ENCODE measurements at regions not wholly inside any gene's neighbourhood (a gene's known extent, or its start where the extent isn't known, plus 50 kb on each side); places are given as distances from the start of the nearest gene placed in this dataset.
A peak's percentile ranks its signal among the peaks of the same experiment; 100 is the strongest.
"Not testable (repeated sequence)": the region's sequence is repeated elsewhere in the genome, so short reads cannot be mapped to it uniquely, and the experiment has no call there.

- no peak for DNase-seq (ENCODE audit: low spot score)
Observed at GRCh38 chr22:27253108-27253902, 548.3 kb downstream of the MN1 start.

GRCh38 chr22:27254063-27254462 is 547.5 kb downstream of the MN1 start:
- DNase-seq (ENCODE audit: low spot score): not testable (repeated sequence)

- no peak for DNase-seq (ENCODE audit: low spot score)
Observed at GRCh38 chr22:27255580-27255979, 546.0 kb downstream of the MN1 start.

DNA sequence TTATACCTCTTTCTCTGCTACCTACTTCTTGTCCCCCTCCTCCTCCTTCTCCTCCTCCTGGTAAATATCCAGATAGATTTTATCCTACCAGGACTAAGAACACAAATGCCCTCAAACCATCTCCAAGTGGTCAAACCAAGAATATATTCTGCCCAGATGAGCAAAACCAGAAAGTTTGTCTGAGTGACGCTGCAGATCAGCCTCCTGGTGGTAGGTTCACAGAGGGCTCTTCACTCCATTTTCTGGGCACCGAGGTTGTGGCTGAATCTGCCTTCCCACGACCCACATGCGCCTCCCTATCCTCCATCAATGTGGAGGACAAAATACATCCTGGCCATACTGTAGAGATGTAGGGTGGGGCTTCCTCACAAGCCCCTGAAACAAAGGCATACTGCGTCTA is 543.6 kb downstream of the MN1 start:
- DNase-seq (ENCODE audit: low spot score): no peak

DNA sequence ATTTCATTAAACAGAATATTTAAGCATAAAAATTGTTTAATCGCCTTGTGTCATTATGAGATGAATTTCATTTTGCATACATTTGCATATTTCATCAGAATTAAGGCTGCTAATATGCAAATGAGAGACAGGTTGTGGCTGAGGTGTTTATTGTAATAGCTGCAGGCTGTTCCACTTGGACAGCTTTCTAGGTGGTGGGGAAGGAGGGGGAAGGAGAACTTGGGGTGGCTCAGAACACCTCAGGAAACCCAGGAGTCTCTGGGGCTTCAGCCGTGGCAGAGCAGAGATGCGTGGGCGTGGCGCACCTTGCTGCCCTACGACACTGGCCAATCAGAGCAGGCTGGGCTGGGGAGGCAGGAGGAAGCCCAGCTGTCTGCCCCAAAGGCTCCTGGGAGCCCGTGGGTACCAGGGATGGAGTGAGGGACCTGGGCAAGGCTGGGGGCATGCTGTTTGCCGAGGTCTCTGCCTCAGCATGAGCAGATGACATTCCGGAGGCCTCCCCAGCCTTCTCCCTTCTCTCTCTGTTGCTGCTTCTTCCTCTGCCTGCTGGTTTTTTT is 542.9 kb downstream of the MN1 start:
- DNase-seq (ENCODE audit: low spot score): no peak

DNA sequence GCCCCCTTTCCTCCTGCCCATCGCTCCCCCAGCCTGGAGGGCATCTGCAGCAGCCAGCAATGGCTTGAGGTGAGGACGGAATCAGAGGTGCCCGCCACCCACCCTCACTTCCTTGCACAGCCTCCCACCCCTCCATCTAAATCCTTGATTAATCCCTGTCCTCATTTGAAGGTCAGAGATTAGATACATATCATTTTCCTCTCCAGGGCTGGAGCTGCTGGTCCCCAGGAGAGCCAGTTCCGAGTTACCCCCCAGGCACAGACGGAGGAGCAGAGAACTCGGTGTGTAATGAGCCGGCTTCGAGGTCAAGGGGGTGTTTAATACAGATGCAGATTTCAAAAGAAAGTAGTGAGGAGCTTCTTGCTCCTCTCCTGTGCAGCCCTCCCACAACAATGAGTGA is 542.1 kb downstream of the MN1 start:
- no peak for DNase-seq (ENCODE audit: low spot score)

DNA sequence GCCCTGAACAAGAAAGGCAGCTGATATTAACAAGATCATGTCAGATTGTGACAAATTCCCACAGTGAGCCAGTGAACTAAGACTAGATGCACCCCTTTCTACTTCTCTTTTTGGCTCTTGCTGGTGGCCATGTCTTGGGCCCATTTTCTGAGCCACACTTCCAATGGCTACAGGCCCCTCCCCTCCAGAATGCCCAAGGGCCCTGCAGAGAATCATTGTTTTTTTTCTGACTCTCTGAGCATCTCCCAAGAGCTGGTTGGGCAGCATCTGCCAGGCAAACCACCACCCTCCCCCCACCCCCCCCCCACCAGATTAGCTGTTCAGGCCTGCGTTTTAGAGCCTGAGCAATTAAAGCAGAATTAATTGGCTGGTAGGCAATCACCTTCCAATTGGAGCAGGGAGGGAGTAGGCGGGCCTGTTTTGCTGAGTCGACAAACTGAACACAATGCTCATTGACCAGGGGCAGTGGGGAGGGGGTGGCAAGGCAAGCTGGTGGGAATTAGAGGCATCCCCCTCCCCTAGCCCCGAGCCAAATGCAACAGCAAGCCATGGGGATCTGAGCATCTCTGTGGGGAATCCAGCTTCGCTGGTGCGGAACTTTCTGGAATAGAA is 541.4 kb downstream of the MN1 start:
- no peak for DNase-seq (ENCODE audit: low spot score)

- DNase-seq (ENCODE audit: low spot score): no peak
Observed at GRCh38 chr22:27262361-27262760, 539.2 kb downstream of the MN1 start.

- no peak for DNase-seq (ENCODE audit: low spot score)
Observed at GRCh38 chr22:27264184-27264583, 537.4 kb downstream of the MN1 start.

- DNase-seq (ENCODE audit: low spot score): no peak
Observed at GRCh38 chr22:27267145-27267544, 534.4 kb downstream of the MN1 start.

DNA sequence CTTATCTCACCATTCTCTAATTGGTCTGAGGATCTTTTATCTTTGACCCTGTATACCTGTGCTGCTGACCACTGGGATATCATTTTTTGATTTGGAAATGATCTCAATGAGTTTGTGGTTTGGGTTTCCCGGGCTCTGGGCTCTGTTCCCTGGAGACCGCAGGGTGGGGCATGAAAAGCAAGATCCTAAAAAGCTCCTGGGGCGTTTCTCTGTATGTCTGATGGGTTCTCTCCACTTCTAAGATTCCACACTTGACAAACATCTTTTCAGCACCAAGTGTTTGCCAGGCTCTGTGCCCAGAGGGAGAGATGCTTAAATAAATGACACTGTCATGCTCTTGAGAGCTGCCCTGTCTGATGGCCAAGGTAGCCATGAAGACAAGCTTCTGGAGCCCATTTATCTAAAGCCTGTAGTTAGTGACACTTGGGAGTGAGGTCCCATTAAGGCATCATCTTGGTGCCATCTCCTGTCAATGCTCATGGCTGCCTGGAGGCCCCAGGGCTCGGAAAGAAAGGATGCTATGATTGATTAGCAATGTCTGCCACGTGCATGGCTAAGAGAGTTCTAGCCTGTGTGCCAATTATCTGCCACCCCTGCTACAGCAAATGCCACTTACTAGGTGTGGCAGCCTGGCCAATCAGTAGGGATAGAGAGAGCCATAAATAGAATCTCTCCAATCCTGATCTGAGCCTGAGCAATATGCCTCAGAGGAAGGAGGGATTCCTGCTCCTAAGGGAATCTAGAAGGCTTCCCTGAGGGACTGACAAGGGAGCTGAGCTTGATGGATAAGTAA is 531.6 kb downstream of the MN1 start:
- DNase-seq (ENCODE audit: low spot score): no peak

DNA sequence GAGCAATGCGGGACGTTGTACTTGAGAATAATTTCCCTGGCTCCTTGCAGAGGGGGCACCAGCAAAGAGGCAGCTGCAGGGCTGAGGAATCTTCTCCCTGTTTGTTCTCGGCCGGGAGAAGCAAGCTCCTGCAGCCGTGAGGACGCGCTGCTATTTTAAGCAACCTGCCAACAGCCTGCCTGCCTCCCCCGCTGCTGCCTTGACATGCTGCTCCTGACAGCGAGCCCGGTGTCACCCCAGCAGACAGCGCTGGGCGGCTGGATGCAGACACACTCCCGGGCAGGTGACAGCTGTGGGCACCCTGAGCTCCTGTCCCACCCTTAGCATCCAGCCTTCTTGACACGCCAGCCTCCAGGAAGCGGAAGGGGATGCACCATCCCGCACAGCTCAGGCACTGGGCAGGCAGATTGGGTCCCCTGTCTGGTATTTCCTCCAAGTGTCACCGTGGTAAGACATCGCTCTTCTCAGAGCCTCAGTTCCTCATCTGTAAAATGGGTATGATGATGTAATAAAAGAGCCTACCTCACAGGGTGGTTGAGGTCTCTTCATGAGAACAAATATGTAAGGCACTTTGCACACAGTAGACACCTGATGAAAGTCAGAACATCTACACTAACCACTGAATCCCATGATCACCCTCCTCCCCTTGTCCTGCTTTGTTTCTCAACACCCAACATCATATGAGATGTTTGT is 530.6 kb downstream of the MN1 start:
- no peak for DNase-seq (ENCODE audit: low spot score)

DNA sequence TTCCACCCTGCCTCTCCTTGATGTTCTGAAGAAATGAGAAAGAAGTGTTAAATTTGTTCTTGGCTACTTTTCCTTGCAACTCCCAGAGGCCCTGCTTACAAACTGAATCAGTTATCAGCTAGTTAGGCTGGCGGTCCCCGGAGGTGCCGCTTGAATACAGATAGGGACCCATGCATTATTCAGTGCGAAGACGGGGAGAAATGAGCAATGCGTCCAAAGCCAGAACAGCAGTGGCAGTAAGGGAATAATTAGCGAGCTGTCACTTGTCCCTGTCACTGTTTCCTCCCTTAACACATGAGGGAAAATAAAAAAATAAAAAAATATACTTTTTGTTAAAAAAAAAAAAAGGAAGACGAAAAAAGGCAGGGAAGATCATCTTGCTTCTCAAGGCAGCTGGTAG is 528.1 kb downstream of the MN1 start:
- no peak for DNase-seq (ENCODE audit: low spot score)

DNA sequence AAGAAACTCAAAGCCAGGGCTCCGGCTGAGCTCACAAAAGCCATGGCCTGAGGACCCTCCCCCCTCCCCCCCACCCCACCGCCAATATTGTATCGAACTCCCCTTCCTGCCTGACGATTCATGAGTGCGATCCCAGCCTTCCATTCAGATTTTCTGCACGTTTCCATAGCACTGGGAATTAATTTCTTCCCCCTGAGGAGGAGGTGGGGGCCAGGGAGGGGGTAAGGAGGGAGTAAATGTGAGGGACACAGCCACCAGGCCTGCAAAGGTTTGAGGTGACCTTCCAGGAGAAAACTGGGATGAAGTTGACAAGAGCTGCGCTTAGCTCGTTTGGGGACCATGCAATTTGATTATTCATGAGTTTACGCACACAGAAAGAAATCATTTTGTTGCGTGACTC is 527.7 kb downstream of the MN1 start:
- no peak for DNase-seq (ENCODE audit: low spot score)

DNA sequence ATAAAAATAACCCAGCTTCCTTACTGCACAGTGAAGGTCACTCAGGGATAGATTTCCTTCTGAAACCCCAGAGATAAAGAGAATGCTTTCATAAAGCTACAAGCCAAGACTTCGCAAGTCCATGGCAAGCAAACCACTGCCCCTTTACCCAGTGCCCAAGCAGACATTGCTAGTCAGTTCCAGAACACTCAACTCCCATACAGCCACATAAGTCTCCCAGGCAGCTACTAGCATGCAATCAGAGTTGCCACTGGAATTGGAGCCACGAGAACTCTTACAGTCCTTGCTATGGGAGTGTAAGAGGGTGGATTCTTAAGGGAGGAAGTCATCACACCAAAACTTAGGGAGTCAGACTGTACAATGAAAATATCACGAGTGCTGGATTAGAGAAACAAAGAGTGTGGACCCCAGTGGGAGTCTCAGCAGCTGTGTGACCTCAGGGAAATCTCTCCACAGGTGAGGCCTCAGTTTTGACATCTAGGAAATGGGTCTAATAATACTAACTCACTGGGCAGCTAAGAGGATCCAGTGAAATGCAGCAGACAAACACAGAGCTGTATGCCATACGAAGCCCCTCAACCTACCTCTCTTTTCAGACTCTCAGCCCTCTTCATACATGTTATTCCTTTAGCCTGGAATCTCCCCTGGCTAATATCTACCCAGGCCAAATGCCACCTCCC is 526.6 kb downstream of the MN1 start:
- DNase-seq (ENCODE audit: low spot score): no peak

DNA sequence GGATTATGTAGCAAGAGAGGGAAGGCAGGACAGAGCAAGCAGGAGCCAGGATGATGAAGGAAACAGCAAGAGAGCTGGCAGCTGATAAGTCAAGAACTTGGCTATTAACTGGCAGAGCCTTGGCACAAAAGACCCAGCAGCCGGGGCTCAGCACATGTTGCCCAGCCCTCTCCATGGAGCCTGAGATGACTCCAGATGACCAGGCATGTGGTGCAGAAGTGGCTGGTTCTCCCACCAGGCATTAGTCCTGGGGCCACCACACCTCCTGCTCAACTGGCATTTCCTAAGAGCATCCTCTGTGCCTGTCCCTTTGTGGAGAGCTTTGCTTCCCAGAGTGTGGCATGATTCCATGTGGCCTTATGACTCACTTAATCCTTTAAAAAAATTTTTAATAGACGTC is 522.6 kb downstream of the MN1 start:
- no peak for DNase-seq (ENCODE audit: low spot score)

- no peak for DNase-seq (ENCODE audit: low spot score)
Observed at GRCh38 chr22:27283240-27283639, 518.3 kb downstream of the MN1 start.

DNA sequence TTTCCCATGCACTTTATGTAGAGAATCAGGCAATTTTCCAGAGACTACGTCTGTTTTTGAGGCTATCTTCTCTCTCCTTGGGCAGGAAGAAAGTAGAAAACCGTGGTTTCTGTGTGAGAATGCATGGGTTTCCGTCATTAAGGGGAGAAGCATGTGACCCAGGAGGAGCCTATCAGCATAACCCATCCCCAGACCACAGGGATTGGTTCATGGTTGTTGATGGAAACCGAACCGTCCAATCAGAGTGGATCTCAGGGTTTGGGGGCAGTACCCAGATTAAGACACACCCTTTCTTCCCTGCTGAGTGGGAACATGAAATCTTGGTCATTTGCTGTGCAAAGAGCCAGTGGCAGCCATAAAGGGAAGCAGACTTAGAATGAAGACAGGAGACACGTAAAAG is 517.8 kb downstream of the MN1 start:
- peak; percentile 84 for DNase-seq (ENCODE audit: low spot score)

DNA sequence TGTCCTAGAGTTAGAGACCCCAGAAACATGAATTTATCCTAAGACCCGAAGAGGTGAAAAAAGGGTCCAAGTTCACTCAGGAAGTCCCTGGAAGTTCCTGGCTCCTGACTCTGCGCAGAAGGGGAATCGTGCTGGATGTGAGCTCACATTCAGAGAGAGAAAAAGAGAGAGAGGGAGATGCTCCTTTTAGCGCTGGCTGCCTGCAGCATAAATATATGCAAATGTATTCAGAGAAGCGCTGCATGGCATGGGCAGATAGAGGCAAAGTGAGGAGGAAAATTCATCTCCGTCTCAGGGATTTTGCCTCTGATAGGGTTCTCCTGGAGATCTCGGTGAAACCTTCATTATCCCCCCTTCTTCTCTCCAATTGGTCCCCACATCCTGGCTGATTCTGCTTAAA is 517.2 kb downstream of the MN1 start:
- no peak for DNase-seq (ENCODE audit: low spot score)

- DNase-seq (ENCODE audit: low spot score): no peak
Observed at GRCh38 chr22:27286711-27287110, 514.8 kb downstream of the MN1 start.

DNA sequence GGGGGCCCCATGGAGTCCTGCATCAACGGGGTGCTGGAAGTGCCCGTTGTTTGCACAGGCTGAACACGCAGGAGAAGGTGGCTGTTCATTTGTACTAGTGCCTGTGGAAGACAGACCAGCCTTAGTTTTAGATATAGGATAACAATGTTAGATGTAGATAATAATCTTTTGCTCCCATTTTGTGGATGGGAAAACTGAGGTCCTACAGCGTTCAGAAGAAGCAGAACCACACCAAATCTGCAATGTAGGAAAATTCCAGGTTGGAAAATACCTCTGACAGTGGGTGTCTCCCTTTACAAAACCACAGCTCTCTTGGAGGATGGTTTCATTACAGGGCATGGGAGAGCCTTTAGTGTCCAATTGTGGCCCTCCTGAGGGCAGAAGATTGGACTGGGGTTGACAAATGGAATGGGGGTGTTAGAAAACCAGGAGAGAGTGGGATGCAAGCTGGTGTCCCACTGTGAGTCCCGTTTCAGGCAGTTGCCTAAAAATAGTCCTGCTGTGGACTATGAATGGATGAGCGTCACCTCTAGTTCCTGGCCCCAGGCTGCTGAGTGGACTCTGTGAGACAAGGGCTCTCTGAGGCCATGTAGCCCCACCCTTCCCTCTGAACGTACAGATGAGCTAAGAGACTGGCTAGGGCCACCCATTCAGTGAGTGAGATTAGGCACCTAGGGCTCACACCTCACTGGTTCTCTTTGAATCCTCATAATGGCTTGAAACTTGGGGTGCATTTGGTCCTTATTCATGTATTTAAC is 508.8 kb downstream of the MN1 start:
- no peak for DNase-seq (ENCODE audit: low spot score)
